SK-N-SH (cell line): ENCODE measurements at regions not wholly inside any gene's neighbourhood (a gene's known extent, or its start where the extent isn't known, plus 50 kb on each side); places are given as distances from the start of the nearest gene placed in this dataset.

Source experiments
- CTCF ChIA-PET: fragments of 300-600, 350-600 bp; formaldehyde crosslinking; extraction: SDS; loops from one replicate; lab custom pipeline; 2021; lab: Yijun Ruan, JAX
- POLR2A ChIA-PET: fragments of 350-600 bp; sonication (Branson Sonifier 250); formaldehyde crosslinking; extraction: SDS; loops from one replicate; lab custom pipeline; 2020; ENCODE audit warnings: antibody characterized with exemption, inconsistent platforms; lab: Yijun Ruan, JAX
- DNase-seq: peaks from one replicate; pipeline ENCODE4 v3.0.0; 2012
- H2AFZ ChIP-seq: fragments of 200-600 bp; sonication (generic); 2 replicates; pipeline ENCODE4 v1.8.1; 2016; ENCODE audit warnings: antibody characterized with exemption, mild to moderate bottlenecking, low read depth
- H3F3A ChIP-seq: fragments of 200-600 bp; sonication (generic); replicated peaks from 2 replicates; pipeline ENCODE3; 2016; ENCODE audit warnings: antibody characterized with exemption, mild to moderate bottlenecking; ENCODE audit not compliant: insufficient read depth
- H3K27ac ChIP-seq, 2 experiments: fragments of 200-500 bp in 1 of 2; fragments of 200-600 bp in 1 of 2; sonication (Bioruptor generic) in 1 of 2; sonication (generic), shearing (Covaris generic) in 1 of 2; 2 replicates each; pipeline versions ENCODE4 v1.5.1 to v1.6.1; 2014 to 2016; ENCODE audit warnings: low read depth in 2 of 2, inconsistent platforms in 1 of 2, low read length in 1 of 2, mild to moderate bottlenecking in 1 of 2, mixed read lengths in 1 of 2
- H3K27me3 ChIP-seq: fragments of 200-600 bp; sonication (generic), shearing (Covaris generic); 2 replicates; pipeline ENCODE4 v1.6.1; 2016; ENCODE audit warnings: mixed run types; ENCODE audit not compliant: insufficient read depth
- H3K36me3 ChIP-seq, 2 experiments: fragments of 200-500 bp in 1 of 2; fragments of 200-600 bp in 1 of 2; sonication (Bioruptor generic) in 1 of 2; sonication (generic) in 1 of 2; replicated peaks in 1 of 2; 2 replicates each; pipeline versions ENCODE3 to v1.5.1; 2014 to 2016; ENCODE audit warnings: low read length in 1 of 2, mild to moderate bottlenecking in 1 of 2; ENCODE audit not compliant: insufficient read depth in 2 of 2, control insufficient read depth in 1 of 2
- H3K4me1 ChIP-seq, 2 experiments: fragments of 200-500 bp in 1 of 2; fragments of 200-600 bp in 1 of 2; sonication (Bioruptor generic) in 1 of 2; sonication (generic), shearing (Covaris generic) in 1 of 2; 2 replicates each; pipeline versions ENCODE4 v1.5.1 to v1.6.1; 2014 to 2016; ENCODE audit warnings: low read depth in 1 of 2, low read length in 1 of 2, mixed run types in 1 of 2; ENCODE audit not compliant: insufficient read depth in 2 of 2, control insufficient read depth in 1 of 2
- H3K4me2 ChIP-seq: fragments of 200-600 bp; sonication (generic), shearing (Covaris generic); 2 replicates; pipeline ENCODE4 v1.6.1; 2017; ENCODE audit warnings: mixed run types
- H3K4me3 ChIP-seq, 2 experiments: fragments of 200-500 bp in 1 of 2; fragments of 200-600 bp in 1 of 2; sonication (Bioruptor generic) in 1 of 2; sonication (generic), shearing (Covaris generic) in 1 of 2; 2 replicates each; pipeline versions ENCODE4 v1.5.1 to v1.8.1; 2014 to 2016; ENCODE audit warnings: low read depth in 2 of 2, inconsistent platforms in 1 of 2, low read length in 1 of 2, mild to moderate bottlenecking in 1 of 2, mixed read lengths in 1 of 2, moderate library complexity in 1 of 2
- H3K79me2 ChIP-seq: fragments of 200-600 bp; sonication (generic); 2 replicates; pipeline ENCODE4 v1.8.1; 2017; ENCODE audit warnings: mild to moderate bottlenecking; ENCODE audit not compliant: insufficient read depth
- H3K9ac ChIP-seq: fragments of 200-600 bp; sonication (generic); 2 replicates; pipeline ENCODE4 v1.6.1; 2017; ENCODE audit warnings: mixed run types
- H3K9me2 ChIP-seq: fragments of 200-600 bp; sonication (generic); 2 replicates; pipeline ENCODE4 v1.6.1; 2017; ENCODE audit warnings: mixed run types
- H3K9me3 ChIP-seq: fragments of 200-600 bp; sonication (generic); 2 replicates; pipeline ENCODE4 v1.6.1; 2017; ENCODE audit warnings: mixed run types, mild to moderate bottlenecking, moderate library complexity
- H4K20me1 ChIP-seq: fragments of 200-600 bp; sonication (generic); 2 replicates; pipeline ENCODE4 v1.6.1; 2017; ENCODE audit warnings: mild to moderate bottlenecking, mixed run types; ENCODE audit not compliant: insufficient read depth
- CHD2 ChIP-seq: fragments of 150-350 bp; IDR thresholded peaks from 2 replicates; pipeline ENCODE4 v1.6.1; 2018; ENCODE audit warnings: low read length; ENCODE audit not compliant: partially characterized antibody
- CTCF ChIP-seq: fragments of 200-600 bp; sonication (generic); IDR thresholded peaks from 2 replicates; pipeline ENCODE4 v1.6.1; 2017; ENCODE audit warnings: antibody characterized with exemption, mild to moderate bottlenecking, moderate library complexity
- EP300 ChIP-seq, 2 experiments: IDR thresholded peaks; 2 replicates each; pipeline versions ENCODE4 v1.4.0 to v1.6.1; 2012; ENCODE audit warnings: borderline replicate concordance in 1 of 2, low read depth in 1 of 2, low read length in 1 of 2
- FOXJ3 ChIP-seq: sonication (generic); formaldehyde crosslinking; IDR thresholded peaks from 2 replicates; pipeline ENCODE4 v1.5.1; 2020; ENCODE audit warnings: mild to moderate bottlenecking, missing genetic modification reagents
- JUND ChIP-seq: IDR thresholded peaks from 2 replicates; pipeline ENCODE4 v1.4.0; 2012
- MAX ChIP-seq: IDR thresholded peaks from 2 replicates; pipeline ENCODE4 v1.4.0; 2012; ENCODE audit warnings: low read depth
- MEF2A ChIP-seq: IDR thresholded peaks from 2 replicates; pipeline ENCODE4 v1.4.0; 2012; ENCODE audit warnings: low read depth, borderline replicate concordance
- NFIC ChIP-seq: IDR thresholded peaks from 2 replicates; pipeline ENCODE4 v1.4.0; 2012; ENCODE audit warnings: borderline replicate concordance
- TCF12 ChIP-seq: IDR thresholded peaks from 2 replicates; pipeline ENCODE4 v1.4.0; 2012
- TEAD4 ChIP-seq: IDR thresholded peaks from 2 replicates; pipeline ENCODE4 v1.4.0; 2012; ENCODE audit warnings: mild to moderate bottlenecking, borderline replicate concordance; ENCODE audit not compliant: insufficient read depth
- USF2 ChIP-seq: fragments of 150-350 bp; IDR thresholded peaks from 2 replicates; pipeline ENCODE4 v1.6.1; 2017; ENCODE audit warnings: antibody characterized with exemption, low read length, low read depth, borderline replicate concordance
- YY1 ChIP-seq: IDR thresholded peaks from 2 replicates; pipeline ENCODE4 v1.4.0; 2012; ENCODE audit warnings: low read depth, mild to moderate bottlenecking
- WGBS: methylation state at CpG from one replicate; pipeline ENCODE4 v1.1.6; 2017; ENCODE audit warnings: low lambda C conversion rate; 5-methylcytosine and 5-hydroxymethylcytosine counted together

- no peaks in the 10 kb centered on the region; a peak in 1 of 4 replicates for H3K4me1 ChIP-seq
- no peaks in the 10 kb centered on the region for H4K20me1 ChIP-seq
- H3K27ac ChIP-seq, result no peak overlapping the region
- H3K9me2 ChIP-seq, result no peaks in the 10 kb centered on the region
- no peaks in the 10 kb centered on the region for H3K36me3 ChIP-seq
- H3K79me2 ChIP-seq, result no peaks in the 10 kb centered on the region
- WGBS, result 67% methylated on average over 4 of the region's 4 CpGs
- no peaks in the 10 kb centered on the region for H3K9me3 ChIP-seq
- no peak overlapping the region for H3K4me2 ChIP-seq
- no peaks in the 10 kb centered on the region for H3F3A ChIP-seq
- no peak overlapping the region for H2AFZ ChIP-seq
- DNase-seq, result no peak
- H3K9ac ChIP-seq, result no peak overlapping the region
- no peak overlapping the region for H3K4me3 ChIP-seq
- TF ChIP-seq NFIC, result no peak
- TF ChIP-seq JUND, result no peak
- TF ChIP-seq CTCF, result no peak
- TF ChIP-seq USF2, result no peak
- TF ChIP-seq MAX, result no peak
- no peak for TF ChIP-seq TCF12
- TF ChIP-seq FOXJ3 (CRISPR knock-in tag), result no peak
- TF ChIP-seq TEAD4, result no peak
- ChIA-PET POLR2A (no interaction called here), CTCF (interaction anchor here (1.1 to 1.7 kb wide), 2 partner anchors 10 to 36 kb away, joined by 3 to 5 read pairs; no protein-coding TSS in a partner anchor)
- H3K27me3 ChIP-seq, result no peaks in the 10 kb centered on the region
Measured at GRCh38 chr17:14011740-14012405, 57.4 kb upstream of the COX10 start.

DNA sequence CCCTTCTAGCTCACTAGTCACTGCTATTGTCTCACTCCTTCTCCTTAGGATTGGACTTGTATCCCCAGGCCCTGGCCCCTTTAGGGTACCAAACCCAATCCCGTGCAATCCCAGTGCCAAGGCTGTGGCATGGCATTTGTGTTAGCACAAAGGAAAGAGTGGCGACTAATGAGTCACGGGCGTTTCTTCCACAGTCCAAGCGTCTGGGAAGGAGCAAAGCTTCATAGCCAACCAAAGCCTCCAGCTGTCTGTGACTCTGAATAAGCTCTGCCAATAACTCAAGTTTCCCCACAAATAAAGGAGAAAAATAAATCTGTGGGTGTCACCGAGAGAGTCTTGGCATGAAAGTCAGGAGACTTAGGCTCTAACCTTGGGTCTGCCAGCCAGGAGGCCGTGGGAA is 54.6 kb upstream of the COX10 start:
- 64% methylated on average over 7 of the region's 7 CpGs for WGBS
- Histone ChIP-seq H3K36me3 (no peaks in the 10 kb centered on the region), H3K79me2 (no peaks in the 10 kb centered on the region), H2AFZ (no peak overlapping the region), H3K9me2 (no peaks in the 10 kb centered on the region), H3K4me2 (no peak overlapping the region), H3K4me3 (no peak overlapping the region), H3K9ac (no peak overlapping the region), H3K9me3 (no peaks in the 10 kb centered on the region), H3K27ac (no peak overlapping the region), H3K4me1 (peaks cover 0 to 3% of the 10 kb centered on the region in 2 experiments; a peak in 2 of 4 replicates), H4K20me1 (no peaks in the 10 kb centered on the region), H3F3A (no peaks in the 10 kb centered on the region), H3K27me3 (no peaks in the 10 kb centered on the region)
- no peak for DNase-seq
- no peak for TF ChIP-seq CHD2
- TF ChIP-seq MEF2A, result no peak
- TF ChIP-seq YY1, result no peak
- TF ChIP-seq EP300 (IDR thresholded peaks at IDR 0.05; ENCODE audit: borderline replicate concordance in 1 of 2, low read depth in 1 of 2, low read length in 1 of 2), result no peak
- no peak for TF ChIP-seq NFIC
- POLR2A ChIA-PET, result no interaction called here
- CTCF ChIA-PET, result interaction anchor here (1.1 kb wide), 1 partner anchor 420 kb away, joined by 3 read pairs; no protein-coding TSS in a partner anchor
